COR-L47 (cell line): ENCODE measurements at regions not wholly inside any gene's neighbourhood (a gene's known extent, or its start where the extent isn't known, plus 50 kb on each side); places are given as distances from the start of the nearest gene placed in this dataset.
A peak's percentile ranks its signal among the peaks of the same experiment; 100 is the strongest.
"Not testable (repeated sequence)": the region's sequence is repeated elsewhere in the genome, so short reads cannot be mapped to it uniquely, and the experiment has no call there.

Experiments
- DNase-seq: peaks from one replicate; lab custom pipeline; 2025; lab: John Stamatoyannopoulos, UW

GRCh38 chr13:67557118-67557517, 327.0 kb upstream of the PCDH9 start:
- no peak for DNase-seq

GRCh38 chr13:67554746-67555452, 324.8 kb upstream of the PCDH9 start:
- no peak for DNase-seq

GRCh38 chr13:67554286-67554685, 324.1 kb upstream of the PCDH9 start:
- DNase-seq = no peak

GRCh38 chr13:67549331-67549730, 319.2 kb upstream of the PCDH9 start:
- DNase-seq = no peak

GRCh38 chr13:67538906-67539305, 308.8 kb upstream of the PCDH9 start:
- DNase-seq = no peak

GRCh38 chr13:67520886-67521285, 290.8 kb upstream of the PCDH9 start:
- DNase-seq = no peak

GRCh38 chr13:67519356-67519755, 289.2 kb upstream of the PCDH9 start:
- DNase-seq = no peak

- no peak for DNase-seq
These were observed 288.6 kb upstream of the PCDH9 start for GRCh38 chr13:67518785-67519184.

GRCh38 chr13:67515895-67516294, 285.8 kb upstream of the PCDH9 start:
- peak; percentile 3 for DNase-seq

GRCh38 chr13:67509018-67509417, 278.9 kb upstream of the PCDH9 start:
- DNase-seq = no peak

- DNase-seq = not testable (repeated sequence)
These were observed 278.1 kb upstream of the PCDH9 start for GRCh38 chr13:67508275-67508674.

- no peak for DNase-seq
These were observed 276.3 kb upstream of the PCDH9 start for GRCh38 chr13:67506407-67506806.

GRCh38 chr13:67505376-67505775, 275.2 kb upstream of the PCDH9 start:
- no peak for DNase-seq

GRCh38 chr13:67498948-67499347, 268.8 kb upstream of the PCDH9 start:
- no peak for DNase-seq

GRCh38 chr13:67493835-67494234, 263.7 kb upstream of the PCDH9 start:
- no peak for DNase-seq

GRCh38 chr13:67489016-67489415, 258.9 kb upstream of the PCDH9 start:
- peak; percentile 67 for DNase-seq

- no peak for DNase-seq
These were observed 251.3 kb upstream of the PCDH9 start for GRCh38 chr13:67481445-67481844.

- DNase-seq = no peak
These were observed 244.0 kb upstream of the PCDH9 start for GRCh38 chr13:67474115-67474514.

GRCh38 chr13:67469623-67470022, 239.5 kb upstream of the PCDH9 start:
- no peak for DNase-seq

GRCh38 chr13:67466569-67466968, 236.4 kb upstream of the PCDH9 start:
- DNase-seq = no peak

- DNase-seq = no peak
These were observed 234.0 kb upstream of the PCDH9 start for GRCh38 chr13:67464154-67464553.

GRCh38 chr13:67462098-67462497, 232.0 kb upstream of the PCDH9 start:
- no peak for DNase-seq

GRCh38 chr13:67452526-67452925, 222.4 kb upstream of the PCDH9 start:
- not testable (repeated sequence) for DNase-seq

- DNase-seq = no peak
These were observed 215.3 kb upstream of the PCDH9 start for GRCh38 chr13:67445436-67445835.
